Hematopoietic multipotent progenitor cell treated with erythropoietin and hydrocortisone succinate and interleukin-3 and kit ligand, for 4 days (in vitro differentiated cells): ENCODE measurements at regions not wholly inside any gene's neighbourhood (a gene's known extent, or its start where the extent isn't known, plus 50 kb on each side); places are given as distances from the start of the nearest gene placed in this dataset.

Experiments used
- DNase-seq: peaks from one replicate; pipeline ENCODE4 v3.0.0-alpha.2; 2015

DNA sequence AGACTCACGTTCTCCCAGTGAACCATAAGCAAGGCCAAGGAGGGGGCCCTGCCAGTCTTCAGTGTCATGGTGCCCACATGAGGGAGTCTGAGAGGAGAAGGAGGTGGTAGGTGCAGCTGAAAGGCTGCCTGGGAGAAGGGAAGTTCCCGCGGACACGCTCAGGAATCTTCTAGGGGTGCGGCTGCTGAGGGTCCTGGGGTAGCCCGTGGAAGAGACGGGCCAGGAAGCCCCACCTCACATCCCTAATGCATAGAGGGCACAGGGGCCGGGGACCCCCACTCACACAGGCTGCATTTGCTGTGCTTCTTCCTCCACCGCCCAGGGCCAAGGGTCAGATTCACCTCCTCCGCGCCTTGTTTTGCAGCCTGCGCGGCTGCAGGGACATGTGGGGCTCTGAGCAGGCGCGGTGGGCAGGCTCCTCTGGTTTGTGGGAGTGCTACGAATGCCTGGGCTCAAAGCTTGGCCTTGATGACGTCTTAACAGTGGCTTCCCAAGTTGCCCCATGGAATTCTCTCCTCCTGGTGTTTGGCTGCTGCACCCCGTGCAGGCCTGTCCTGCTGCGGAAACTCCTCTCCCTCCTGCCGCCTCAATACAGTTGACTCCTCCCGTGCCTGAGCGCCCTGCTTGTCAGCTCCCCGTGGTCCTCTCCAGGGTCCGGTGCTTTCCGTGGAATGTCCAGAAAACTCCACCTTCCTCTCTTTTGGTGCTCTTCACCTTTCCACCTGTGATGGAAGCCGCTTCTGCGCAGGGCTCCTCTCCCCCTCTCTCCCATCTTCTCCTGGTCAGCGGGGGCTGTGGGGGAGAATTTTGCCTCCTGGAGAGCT lies 95.7 kb downstream of the VAPA start:
- no peak for DNase-seq

DNA sequence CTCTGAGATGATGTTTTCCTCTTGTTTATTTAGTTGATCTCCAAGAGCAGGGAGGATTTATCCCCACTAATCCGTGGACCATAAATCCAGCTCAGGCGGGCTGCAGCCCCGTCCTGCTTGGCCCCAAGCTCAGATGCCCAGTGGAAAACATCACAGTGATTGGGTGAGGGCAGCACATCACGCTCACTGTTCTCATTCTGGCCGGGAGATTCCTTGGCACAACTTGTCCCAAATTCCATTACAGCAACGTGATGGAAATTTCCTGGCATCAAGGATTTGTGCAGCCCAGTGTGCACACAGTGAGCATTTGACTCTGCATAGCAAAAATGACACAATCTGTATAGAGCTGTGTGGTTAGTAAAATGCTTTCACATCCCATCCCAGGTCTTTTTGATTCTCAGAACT lies 96.8 kb downstream of the VAPA start:
- DNase-seq = no peak

DNA sequence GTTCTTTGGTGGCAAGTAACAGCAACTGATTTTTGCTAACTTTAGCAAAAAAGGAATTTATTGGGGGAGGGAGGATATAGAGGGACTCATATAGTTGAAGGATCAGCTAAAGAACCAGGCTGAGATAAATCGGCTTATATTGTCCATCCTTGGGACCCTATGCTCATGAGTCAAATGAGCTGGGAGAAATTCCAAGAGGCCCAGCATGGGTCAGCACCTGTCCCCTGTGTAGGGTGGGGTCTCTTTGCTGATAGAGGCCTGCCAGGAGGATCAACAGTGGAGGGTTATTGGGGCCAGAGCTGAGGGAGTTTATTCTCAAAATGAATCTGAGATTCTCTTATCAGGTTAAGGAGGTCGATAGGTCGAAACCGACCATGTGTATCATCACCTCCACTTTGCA lies 97.2 kb downstream of the VAPA start:
- DNase-seq = no peak

DNA sequence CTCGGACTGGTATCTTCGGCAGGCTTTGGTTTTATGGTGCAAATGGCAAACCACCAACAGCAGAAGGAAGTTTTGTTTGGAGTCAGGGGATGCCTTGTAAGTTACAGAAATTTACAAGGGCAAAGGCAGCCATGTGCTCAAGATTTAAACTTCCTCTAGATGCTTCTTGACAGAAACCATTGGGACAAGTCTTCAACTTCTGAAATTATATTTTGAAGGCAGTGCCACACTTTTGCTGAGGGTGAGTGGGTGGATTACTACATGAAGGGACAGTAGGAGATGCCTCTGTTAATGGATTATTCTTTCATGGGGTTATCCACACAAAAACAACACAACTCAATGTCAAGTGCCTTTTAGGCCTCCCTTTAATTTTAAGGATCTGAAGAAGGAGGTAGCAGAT lies 97.9 kb downstream of the VAPA start:
- DNase-seq = no peak

DNA sequence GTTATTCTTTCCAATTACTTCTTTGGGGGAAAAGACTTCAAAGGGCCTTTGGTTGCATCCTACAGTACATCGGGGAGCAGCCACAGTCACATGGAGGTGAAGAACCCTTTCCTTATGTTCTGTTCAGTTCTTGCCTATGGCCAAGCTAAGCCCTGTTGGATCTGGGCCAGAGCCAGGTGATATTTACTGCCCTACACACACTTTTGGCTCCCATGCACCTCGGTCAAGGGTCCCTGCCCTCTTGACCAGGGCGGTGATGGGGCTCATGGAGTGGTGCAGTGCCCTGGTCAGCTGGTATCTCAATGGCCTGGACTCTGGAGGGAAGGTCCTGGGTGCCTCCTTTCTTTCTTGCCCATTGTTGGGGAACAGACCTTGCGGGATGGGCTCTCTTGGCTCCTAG lies 98.7 kb downstream of the VAPA start:
- DNase-seq = no peak

DNA sequence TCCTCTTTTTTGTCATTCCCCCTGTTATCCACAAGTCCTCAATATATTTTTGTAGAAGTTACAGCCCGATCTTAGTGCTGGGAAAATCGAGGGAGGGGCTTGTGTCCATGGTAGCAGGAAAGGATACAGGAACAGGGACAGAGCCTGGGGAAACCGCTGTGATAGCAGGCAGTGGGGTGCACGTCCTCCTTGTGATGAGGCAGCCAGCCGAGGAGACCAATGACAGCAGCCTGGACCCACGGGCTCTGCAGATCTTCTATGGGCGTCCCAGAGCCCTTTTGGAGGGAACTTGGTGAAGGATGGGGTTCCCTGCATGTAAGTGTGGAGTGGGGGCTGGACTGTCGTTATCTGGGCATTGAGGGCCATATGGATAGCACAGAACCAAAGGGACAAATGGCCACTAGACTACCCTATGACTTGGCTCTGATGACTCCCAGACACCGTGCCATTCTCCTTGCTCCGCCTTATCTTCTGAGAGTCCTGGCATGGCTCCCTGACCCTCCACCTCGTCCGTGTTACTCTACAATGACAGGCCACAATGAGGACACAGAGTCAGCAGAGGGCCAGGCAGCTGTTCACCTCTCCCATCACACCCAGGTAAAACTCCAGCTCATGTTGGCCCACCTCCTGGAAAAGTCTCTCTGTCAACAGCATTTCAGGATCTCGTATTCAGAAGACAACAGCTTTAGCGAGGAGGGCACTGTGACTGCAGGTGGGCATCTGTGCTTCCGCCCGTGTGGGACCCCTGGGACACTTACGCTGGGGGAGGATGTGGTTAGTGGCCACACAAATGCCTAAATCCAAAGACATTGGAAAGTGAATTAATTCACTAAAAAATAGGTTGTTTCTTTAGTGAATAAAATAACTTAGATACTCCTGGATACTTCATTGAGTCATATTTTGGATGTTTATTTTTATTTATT lies 100.1 kb downstream of the VAPA start:
- DNase-seq = no peak

DNA sequence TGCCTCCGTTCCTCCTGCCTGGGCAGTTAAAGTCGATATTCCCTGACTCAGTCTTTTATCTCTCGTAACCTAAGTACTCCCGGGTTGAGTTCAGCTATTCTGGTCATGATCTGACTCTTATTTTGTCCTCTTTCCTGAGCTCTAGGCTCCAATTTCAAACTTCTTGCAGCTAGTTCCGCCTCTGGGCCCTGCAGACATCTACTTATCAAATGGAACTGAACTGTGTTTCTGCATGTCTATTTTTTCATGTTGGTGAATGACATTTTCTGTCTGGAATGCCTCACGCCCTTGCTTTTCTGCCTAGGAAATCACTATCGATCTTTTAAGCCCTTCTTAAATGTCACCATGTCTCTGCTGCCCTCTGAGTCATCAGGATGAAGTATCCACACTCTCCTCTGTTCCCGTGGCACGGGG lies 101.5 kb downstream of the VAPA start:
- DNase-seq = no peak

DNA sequence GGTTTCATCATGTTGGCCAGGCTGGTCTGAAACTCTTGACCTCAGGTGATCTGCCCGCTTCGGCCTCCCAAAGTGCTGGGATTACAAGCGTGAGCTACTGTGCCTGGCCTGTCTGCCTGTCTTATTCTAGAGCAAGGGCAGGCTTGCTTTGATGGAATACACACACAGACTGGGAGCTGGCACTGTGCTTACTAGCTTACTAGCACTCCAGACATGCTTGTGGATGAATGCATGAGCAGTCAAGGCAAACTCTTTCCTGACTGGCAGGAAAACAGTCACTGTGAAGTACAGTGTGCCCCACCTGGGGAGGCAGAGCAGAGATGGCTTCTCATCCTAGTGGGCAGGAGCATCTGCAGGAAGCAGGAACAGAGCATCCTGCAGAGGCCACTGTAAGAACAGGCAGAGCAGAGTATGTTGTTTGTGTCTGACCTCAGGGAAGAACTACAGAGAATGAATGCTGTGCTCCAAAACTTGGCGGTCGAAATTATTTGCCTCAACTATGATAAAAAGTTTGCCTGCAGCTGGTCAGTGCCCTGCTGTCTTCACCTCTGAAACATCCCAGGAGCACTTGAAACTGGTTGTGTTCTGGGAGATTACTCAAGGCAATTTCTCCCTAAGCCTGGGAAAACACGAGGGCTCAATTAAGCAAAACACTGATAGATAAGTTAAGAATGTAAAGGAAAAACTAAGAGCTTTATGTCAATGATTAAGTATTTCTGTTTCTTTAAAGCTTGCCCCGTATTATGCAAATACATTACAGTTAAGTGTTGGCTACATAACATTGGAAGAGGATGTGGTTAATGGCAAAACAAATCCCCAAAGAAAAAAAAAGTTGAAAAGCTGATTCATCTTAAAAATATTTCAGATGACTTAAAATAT lies 102.4 kb downstream of the VAPA start:
- peak; percentile 47 for DNase-seq

DNA sequence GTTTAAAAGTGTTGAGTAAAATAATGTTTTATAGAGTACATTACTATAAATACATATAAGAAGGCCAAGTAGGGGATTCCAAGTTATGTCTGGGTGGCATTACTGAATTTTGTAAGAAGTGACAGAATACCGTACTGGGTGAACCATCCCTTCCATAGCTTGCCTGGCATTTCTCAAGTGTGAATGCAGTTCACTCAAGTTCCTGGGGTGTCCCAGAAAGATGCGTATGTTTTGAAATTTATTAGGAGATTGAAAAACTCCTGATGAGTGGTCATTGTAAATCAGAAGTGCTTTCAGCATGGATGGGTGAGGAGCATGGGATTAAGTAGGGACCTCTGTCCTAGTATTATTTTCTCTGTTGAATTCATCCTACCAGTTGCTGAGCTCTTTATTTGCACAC lies 103.2 kb downstream of the VAPA start:
- DNase-seq = no peak

DNA sequence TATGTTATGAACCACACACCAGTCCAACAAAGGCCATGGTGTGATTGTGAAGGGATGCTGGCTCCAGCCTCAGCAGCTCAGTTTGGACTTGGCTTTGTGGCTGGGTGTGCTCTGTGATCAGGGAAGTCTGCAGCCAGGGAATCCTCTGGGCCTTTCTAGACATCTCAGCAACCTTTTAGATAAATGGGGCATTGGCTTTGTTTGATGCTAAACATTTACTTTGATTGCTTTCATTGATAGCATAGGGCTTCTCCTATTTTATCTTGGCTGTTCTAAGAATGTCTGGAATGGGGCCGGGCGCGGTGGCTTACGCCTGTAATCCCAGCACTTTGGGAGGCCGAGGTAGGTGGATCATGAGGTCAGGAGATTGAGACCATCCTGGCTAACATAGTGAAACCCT lies 104.5 kb downstream of the VAPA start:
- DNase-seq = no peak

DNA sequence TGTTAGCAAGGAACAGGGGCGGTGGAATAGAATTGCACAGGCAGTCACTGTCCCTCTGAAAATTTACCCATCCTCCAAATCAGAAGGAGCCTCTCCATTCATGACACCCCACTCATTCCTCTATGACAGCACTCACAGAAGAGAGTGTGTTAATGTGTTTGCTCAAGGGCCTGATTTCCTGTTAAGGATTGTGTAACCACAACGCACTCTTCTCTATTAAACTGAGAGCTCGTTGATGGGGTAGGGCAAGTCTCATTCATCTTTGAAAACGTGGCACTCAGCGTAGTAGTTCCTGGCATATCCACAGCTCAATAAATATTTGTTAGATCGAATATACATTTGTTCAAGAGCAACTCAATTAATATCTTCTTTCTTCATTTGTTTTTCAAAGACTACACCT lies 106.4 kb downstream of the VAPA start:
- peak; percentile 64 for DNase-seq

DNA sequence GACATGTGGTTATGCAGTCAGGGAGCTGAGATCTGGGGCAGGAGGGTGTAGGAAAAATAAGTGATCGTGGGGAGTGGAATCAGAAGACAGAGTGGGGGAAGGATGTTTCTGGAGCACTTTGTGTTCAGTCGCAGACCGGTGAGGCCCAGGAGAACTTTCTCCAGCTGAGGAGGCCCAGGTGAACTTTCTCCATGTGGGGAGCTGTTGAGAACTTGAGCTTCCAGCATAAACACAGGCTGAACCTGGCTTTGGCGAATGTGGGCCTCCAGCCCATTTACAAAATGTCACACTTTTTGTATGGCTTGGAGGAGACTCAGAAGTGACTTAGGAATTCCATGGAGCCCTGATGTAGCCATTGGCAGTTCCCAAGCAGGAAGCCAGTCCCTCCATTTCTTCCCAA lies 108.5 kb downstream of the VAPA start:
- DNase-seq = no peak

DNA sequence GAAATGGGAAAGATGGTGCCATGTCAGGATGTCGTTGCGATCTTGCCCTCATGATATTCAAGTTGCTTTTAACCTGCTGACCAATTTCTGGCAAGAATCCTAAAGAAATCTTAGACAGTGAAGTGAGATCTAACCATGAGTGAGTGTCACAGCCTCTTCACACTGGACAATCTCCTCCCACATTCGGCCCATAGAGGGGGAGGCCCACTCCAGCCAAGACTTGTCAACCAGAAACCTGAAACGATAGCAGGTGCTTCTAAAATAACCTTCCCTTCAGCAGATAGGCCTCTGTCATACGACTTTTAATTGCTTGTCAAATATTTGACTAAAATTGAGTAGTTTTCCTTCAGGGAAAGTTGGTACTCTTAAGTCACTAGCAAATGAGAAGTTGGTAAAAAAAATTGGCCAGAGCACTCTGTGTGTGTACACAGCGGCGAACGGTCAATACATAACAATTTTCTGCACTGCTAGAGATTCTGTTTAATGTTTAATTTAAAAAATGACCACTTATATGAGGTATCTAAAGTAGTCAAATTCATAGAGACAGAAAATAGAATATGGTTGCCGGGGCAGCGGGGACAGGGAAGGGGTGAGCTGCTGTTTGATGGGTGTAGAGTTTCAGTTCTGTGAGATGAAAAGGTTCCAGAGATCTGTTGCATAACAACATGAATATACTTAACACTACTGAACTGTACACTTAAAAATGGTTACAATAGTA lies 110.2 kb downstream of the VAPA start:
- DNase-seq = no peak

DNA sequence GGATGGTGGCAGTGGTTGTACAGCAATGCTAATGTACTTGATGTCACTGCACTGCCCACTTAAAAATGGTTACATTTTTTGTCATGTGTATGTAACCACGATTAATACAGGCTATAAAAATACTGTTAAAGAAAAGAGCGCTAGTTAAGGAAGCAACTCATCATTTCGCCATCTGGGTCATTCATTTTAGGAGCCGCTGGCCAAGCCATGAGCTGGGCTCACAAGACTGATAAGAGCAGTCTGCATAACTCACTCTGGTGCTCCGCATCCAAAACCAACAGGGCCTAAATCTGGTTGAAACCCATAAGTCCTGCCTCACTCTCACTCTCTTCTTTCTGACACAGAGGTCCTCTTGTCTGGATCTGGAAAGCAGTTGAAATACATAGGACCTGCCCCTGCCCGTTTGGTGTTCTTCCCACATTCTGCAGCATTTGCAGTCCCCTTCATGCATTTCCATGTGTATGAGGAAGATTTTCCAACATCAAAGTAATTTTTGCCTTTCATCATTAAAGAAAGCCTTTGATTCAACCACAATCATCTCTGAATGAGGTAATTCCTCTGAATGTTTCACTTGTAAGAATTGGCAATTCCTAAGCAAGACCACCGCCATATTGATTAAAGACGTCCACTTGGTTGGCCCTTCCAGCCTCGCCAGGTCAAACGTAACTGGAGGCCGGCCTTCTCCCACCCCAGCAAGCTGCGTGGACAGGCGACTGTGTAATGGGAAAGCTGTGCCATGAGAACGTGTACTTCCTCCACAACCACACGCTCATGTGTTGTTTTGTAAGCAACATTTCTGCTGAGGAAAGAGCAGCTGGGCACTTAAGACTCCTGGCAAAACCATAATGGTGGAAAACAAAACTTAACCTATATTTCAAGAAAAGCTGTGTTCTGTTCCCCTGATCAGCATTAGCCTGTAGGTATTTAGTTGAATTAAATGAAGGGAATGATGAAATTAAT lies 112.2 kb downstream of the VAPA start:
- DNase-seq = no peak

DNA sequence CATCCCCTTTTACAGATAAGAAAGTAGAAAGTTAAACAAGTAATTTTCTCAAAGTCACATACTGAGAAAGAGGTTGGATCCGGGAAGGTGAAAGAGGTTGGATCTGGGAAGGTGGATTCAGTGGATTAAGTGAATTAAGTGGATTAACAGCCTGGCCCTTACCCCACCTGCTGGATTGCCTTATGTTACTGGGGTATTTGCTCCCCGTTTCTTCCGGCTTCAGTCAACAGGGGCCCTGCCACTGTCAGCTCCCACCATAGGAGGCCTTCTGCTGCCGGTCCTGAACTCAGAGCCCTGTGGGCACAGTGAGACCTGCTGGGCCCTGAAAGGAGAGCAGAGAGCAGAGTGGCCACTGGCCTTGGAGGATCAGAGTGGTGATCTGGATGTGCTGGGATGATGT lies 113.2 kb downstream of the VAPA start:
- no peak for DNase-seq

DNA sequence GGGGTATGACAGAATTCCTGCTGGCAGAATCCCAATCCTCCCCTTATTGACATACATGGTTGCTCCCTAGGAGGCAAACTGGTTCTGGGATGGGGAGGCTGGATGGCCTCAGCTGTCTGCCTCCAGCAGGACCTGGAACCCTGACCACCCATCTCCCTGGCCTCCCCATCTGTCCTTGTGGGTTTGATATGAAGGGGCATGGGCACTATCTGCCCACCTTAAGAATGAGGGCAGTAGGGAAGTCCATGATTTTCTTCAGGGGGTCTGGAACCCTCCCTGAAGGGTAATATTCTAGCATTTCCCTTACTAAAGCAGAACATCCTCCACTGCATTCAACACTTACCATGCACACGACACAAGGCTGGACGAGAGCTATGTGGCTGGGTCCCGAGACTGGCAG lies 113.6 kb downstream of the VAPA start:
- DNase-seq = no peak

DNA sequence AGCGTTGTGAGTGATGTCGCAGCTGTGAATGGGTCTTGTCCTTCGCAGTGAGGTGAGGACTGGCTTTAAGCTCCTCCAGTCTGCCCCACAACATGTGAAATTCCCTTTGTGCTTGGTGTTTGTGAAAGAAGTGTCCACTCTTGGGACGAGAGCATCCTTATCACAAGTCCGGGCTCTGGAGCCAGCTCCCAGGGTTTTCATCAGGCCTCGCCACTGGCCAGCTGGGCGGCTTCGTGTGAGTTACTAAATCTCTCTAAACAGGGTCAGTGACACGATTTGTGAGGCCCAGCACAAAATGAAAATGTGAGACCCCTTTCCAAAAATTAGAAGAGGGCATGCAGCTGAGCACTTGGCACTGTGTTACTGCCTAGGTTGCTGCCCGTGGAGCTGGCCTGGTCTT lies 115.9 kb downstream of the VAPA start:
- DNase-seq = no peak

DNA sequence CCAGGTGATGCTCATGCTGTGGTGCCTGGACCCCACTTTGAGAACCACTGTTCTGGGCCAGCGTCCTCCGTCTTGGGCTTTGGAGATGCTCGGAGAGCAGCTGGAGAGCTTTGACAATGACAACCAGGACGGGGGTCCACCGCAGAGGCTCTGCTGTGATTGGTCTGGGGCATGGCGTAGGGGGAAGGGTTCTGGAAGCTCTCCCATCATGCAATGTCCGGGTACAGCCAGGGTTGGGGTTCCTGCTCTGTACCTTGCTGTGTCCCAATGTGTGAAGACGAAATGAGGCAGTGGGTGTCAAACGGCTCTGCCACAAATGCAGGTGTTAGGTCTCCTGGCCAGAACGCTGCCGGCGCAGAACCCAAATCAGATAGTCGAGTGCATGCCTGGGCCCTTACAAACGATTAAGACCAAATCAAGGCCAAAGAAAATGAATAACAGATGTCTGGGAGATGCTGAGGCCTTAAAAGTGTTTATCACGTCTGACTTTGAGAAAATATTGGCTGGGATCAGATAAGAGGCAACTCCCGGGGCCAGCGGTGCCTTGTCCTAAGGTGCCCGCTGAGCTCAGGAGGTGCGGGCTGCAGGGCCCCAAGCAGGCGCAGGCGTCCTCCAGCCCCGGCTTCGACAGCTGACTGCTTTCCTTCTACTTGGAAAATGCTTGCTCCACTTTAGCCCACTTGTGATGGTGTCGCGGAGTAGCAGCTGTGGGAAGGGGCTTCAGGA lies 117.2 kb downstream of the VAPA start:
- no peak for DNase-seq

DNA sequence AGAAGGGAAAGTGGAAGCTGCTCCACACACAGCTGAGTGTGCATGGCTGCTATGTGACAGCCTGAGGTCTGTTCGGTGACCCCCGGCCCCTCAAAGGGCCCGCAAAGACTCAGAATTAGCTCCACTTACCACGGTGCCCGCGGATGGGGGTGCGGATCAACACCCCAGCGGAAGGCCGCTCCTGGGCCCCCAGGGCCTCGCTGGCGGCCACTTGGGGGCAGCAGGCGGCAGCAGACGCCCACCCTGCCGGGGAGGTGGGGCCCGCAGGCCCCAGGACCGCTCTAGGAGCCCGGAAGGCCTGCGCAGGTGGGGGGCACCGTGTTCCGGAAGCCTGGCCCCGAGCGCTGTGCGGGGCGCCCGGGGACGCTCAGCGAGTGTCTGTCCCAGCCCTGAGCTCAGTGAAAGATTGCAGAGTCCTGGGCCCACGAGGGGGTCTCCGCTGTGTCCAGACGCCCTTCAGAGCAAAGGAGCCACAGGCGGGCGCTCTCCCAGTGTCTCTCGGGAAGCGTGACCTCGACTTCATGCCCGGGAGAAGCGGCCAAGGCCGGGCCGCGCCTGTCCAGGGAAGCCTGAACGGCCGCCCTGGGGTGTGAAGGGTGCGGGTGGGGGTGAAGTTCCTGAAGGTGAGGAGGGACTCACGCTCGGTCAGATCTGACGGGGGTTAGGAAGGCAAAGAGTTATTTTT lies 118.7 kb downstream of the VAPA start:
- DNase-seq = peak; percentile 72

DNA sequence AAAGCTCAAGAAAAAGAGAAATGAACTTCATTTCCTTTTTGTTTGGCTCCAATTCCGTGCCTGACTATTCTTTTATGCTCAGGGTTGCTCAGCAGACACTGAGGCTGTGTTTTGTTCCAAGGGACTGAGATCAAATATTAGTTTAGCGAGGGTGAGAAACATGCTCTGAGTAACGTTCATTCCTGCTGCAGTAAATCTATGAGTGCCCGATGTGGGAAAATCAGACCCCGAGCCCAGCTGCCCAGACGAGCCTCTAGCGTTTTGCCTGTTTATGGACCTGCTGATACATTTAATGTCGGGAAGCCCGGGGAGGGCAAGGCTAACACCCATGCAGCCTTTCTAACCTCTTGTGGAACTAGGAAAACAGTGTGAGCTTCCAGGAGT lies 119.2 kb downstream of the VAPA start:
- no peak for DNase-seq
